ENCODE measurements at regions not wholly inside any gene's neighbourhood (a gene's known extent, or its start where the extent isn't known, plus 50 kb on each side); places are given as distances from the start of the nearest gene placed in this dataset.

- TF ChIP-seq CTCF (IDR thresholded peaks at IDR 0.05): no peak
Measured at GRCh38 chr16:73426433-73427160, 378.7 kb upstream of the ZFHX3 start.

GRCh38 chr16:73420676-73421075, 372.7 kb upstream of the ZFHX3 start:
- no peak for TF ChIP-seq CTCF (IDR thresholded peaks at IDR 0.05)

DNA sequence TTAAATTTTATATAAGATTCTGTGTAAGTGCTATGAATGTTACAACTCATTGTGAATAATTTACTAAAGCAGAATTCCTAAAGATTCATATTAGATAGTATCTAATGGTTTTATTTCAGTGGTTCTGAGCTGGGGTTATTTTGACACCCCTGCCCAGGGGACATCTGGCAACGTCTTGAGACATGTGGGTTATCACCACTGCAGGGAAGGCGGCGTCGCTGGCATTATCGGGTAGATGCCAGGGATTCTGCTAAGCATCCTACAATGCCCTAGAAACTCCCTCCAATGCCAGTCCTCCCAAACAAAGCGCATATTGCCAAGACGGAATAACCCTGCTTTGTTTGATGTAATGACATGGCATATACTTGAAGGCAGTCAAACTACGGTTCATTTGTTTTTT, 372.3 kb upstream of the ZFHX3 start:
- TF ChIP-seq CTCF (IDR thresholded peaks at IDR 0.05): no peak

DNA sequence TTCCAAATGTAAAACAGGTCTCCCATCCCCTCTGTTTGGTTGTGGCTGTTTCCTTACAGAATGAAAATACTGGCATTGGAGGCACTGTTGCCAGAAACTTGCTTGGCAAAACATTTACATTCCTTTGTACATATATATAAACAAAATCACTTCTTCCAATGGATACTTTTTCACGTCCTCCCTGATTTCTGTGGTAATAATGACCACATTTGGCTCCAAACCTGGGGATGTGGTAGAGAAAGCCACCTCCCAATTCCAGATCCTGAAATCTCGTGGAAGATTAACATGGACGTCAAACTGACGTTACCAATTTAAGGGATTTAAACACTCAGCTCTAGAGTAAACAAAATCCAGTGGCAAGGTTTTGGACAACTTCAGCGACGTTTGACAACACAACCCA, 370.8 kb upstream of the ZFHX3 start:
- TF ChIP-seq CTCF (IDR thresholded peaks at IDR 0.05): no peak

- TF ChIP-seq CTCF (IDR thresholded peaks at IDR 0.05): no peak
Measured at GRCh38 chr16:73418051-73418450, 370.1 kb upstream of the ZFHX3 start.

- TF ChIP-seq CTCF (IDR thresholded peaks at IDR 0.05): no peak
Measured at GRCh38 chr16:73415286-73415685, 367.4 kb upstream of the ZFHX3 start.

- no peak for TF ChIP-seq CTCF (IDR thresholded peaks at IDR 0.05)
Measured at GRCh38 chr16:73414638-73415037, 366.7 kb upstream of the ZFHX3 start.

GRCh38 chr16:73413830-73414190, 365.9 kb upstream of the ZFHX3 start:
- no peak for TF ChIP-seq CTCF (IDR thresholded peaks at IDR 0.05)

Measured in LNCAP (cell line).